Neural progenitor cell (in vitro differentiated cells): ENCODE measurements at regions not wholly inside any gene's neighbourhood (a gene's known extent, or its start where the extent isn't known, plus 50 kb on each side); places are given as distances from the start of the nearest gene placed in this dataset.

ENCODE experiments used
- EZH2 ChIP-seq: fragments of 200-600 bp; sonication (generic); IDR thresholded peaks from 2 replicates; pipeline ENCODE4 v1.6.1; 2017; ENCODE audit warnings: antibody characterized with exemption, mild to moderate bottlenecking, moderate library complexity
- TF ChIP-seq, protein P1 (sequence below): fragments of 200-600 bp; sonication (generic); IDR thresholded peaks from 2 replicates; pipeline ENCODE4 v1.5.1; 2017; ENCODE audit warnings: antibody characterized with exemption, mild to moderate bottlenecking

DNA sequence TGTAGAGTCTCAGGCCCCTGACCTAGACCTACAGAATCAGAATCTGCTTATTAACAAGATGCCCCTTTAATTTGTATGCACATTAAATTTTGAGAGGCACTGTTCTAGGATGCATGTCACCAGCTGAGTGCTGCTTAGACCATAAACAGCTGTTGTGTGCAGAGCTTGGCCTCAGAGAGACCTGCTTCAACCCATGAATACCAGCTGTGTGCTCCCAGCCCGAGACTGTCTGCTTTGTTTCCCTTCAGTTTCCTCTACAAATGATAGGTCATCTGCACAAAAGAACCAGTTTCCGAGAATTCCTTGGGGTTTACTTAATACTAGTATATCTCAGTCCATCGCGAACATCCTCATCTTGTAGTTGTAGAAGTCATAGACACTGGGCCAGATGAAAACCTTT is 158.5 kb upstream of the PFN2 start:
- TF ChIP-seq, protein P1, sequence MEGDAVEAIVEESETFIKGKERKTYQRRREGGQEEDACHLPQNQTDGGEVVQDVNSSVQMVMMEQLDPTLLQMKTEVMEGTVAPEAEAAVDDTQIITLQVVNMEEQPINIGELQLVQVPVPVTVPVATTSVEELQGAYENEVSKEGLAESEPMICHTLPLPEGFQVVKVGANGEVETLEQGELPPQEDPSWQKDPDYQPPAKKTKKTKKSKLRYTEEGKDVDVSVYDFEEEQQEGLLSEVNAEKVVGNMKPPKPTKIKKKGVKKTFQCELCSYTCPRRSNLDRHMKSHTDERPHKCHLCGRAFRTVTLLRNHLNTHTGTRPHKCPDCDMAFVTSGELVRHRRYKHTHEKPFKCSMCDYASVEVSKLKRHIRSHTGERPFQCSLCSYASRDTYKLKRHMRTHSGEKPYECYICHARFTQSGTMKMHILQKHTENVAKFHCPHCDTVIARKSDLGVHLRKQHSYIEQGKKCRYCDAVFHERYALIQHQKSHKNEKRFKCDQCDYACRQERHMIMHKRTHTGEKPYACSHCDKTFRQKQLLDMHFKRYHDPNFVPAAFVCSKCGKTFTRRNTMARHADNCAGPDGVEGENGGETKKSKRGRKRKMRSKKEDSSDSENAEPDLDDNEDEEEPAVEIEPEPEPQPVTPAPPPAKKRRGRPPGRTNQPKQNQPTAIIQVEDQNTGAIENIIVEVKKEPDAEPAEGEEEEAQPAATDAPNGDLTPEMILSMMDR, result no peak
- TF ChIP-seq EZH2, result no peak
